Thyroid gland (tissue), 4 donors: ENCODE measurements at regions not wholly inside any gene's neighbourhood (a gene's known extent, or its start where the extent isn't known, plus 50 kb on each side); places are given as distances from the start of the nearest gene placed in this dataset.

Experiments
- DNase-seq, 2 donors: peaks; one replicate each; pipeline ENCODE4 v3.0.0-alpha.2; 2019
- H3K27ac ChIP-seq, 3 donors: fragments of 200-600 bp; sonication (generic); 1 replicate in 2 of 3; 2 replicates in 1 of 3; pipeline ENCODE4 v1.5.1; 2016 to 2019; ENCODE audit warnings: mild to moderate bottlenecking in 1 of 3, moderate library complexity in 1 of 3
- H3K27me3 ChIP-seq: fragments of 200-600 bp; sonication (generic); one replicate; pipeline ENCODE4 v1.5.1; 2019
- H3K36me3 ChIP-seq, 2 donors: fragments of 200-600 bp; sonication (generic); one replicate each; pipeline ENCODE4 v1.5.1; 2016 to 2019
- H3K4me1 ChIP-seq, 2 donors: fragments of 200-600 bp; sonication (generic); one replicate each; pipeline ENCODE4 v1.5.1; 2017 to 2019
- H3K4me3 ChIP-seq, 3 donors: fragments of 200-600 bp; sonication (generic); replicated peaks in 1 of 3; 1 replicate in 2 of 3; 2 replicates in 1 of 3; pipeline ENCODE4 v1.5.1; 2016; ENCODE audit warnings: mild to moderate bottlenecking in 1 of 3
- H3K9me3 ChIP-seq: fragments of 200-600 bp; sonication (generic); one replicate; pipeline ENCODE4 v1.5.1; 2017
- POLR2A ChIP-seq, 2 donors: fragments of 450-650 bp; IDR thresholded peaks; one replicate each; pipeline ENCODE4 v1.6.1; 2017; ENCODE audit warnings: antibody characterized with exemption in 2 of 2, mild to moderate bottlenecking in 2 of 2, moderate library complexity in 1 of 2
- WGBS, 2 donors: methylation state at CpG; one replicate each; pipeline ENCODE4 v1.1.5; 2017; 5-methylcytosine and 5-hydroxymethylcytosine counted together
- intact Hi-C: fragments of 100-400 bp; cut with DNase I; formaldehyde crosslinking; loops from one replicate; pipeline ENCODE4 v1.15.1; 2023
- TF ChIP-seq, protein P1 (sequence below), 6 experiments: fragments of 200-600 bp in 3 of 6; fragments of 450-650 bp in 3 of 6; sonication (generic) in 3 of 6; IDR thresholded peaks; one replicate each; pipeline ENCODE4 v1.5.1; 2016 to 2019; ENCODE audit warnings: antibody characterized with exemption in 6 of 6, mild to moderate bottlenecking in 2 of 6, inconsistent platforms in 1 of 6, moderate library complexity in 1 of 6

DNA sequence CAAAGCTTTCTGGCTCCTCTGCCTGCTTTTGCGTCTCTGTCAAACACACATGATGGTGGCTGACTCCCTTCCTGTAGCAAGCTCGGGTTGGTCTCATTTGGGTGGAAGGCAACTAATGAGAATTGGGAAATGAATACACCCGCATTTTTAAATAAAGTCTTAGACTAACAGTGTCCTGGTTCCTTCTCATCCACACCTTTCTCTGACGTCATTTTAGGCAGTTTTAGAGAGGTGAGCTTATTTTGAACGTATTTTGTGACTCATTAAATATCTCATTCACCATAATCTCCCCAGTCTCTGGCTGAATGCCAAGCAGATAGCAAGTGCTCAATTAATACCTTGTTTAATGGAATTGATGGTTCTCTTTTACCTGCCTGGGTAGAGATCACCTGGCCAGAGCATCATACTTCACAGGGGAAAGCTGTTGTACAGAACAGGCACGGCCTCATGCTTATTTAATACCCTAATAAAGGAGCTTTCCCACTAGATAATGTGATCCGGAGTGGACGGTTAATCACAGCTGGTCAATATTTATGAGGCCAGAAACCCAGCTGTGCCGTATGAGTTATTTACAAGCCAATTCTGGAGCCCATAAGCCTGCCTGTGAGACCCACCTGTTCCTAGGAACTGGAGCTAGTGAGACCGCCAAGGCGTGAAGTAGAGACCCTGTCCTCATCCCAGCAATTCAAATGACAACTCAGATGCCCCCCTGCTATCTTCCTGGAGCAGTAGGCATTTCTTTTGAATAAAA is 149.7 kb upstream of the PROK2 start:
- no peaks in the 10 kb centered on the region for H3K9me3 ChIP-seq
- intact Hi-C loops = no loop called here
- 89 to 93% methylated on average over 11 of the region's 11 CpGs for WGBS, 2 donors

GRCh38 chr3:71931922-71932321 is 147.0 kb upstream of the PROK2 start:
- WGBS, 2 donors = 79 to 88% methylated on average over 5 of the region's 5 CpGs
- Histone ChIP-seq H3K36me3 (no peaks in the 10 kb centered on the region), H3K27me3 (no peaks in the 10 kb centered on the region), H3K4me3 (no peak overlapping the region), H3K9me3 (no peaks in the 10 kb centered on the region), H3K27ac (no peak overlapping the region), H3K4me1 (no peaks in the 10 kb centered on the region)
- DNase-seq = no peak
- intact Hi-C loops = no loop called here
- TF ChIP-seq, protein P1, sequence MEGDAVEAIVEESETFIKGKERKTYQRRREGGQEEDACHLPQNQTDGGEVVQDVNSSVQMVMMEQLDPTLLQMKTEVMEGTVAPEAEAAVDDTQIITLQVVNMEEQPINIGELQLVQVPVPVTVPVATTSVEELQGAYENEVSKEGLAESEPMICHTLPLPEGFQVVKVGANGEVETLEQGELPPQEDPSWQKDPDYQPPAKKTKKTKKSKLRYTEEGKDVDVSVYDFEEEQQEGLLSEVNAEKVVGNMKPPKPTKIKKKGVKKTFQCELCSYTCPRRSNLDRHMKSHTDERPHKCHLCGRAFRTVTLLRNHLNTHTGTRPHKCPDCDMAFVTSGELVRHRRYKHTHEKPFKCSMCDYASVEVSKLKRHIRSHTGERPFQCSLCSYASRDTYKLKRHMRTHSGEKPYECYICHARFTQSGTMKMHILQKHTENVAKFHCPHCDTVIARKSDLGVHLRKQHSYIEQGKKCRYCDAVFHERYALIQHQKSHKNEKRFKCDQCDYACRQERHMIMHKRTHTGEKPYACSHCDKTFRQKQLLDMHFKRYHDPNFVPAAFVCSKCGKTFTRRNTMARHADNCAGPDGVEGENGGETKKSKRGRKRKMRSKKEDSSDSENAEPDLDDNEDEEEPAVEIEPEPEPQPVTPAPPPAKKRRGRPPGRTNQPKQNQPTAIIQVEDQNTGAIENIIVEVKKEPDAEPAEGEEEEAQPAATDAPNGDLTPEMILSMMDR (IDR thresholded peaks at IDR 0.05) = no peak
- TF ChIP-seq POLR2A (IDR thresholded peaks at IDR 0.05) = no peak

More for the DNA sequence above, 149.7 kb upstream of the PROK2 start:
- no peak for DNase-seq
- H3K4me3 ChIP-seq = no peak overlapping the region
- no peaks in the 10 kb centered on the region for H3K4me1 ChIP-seq
- H3K27ac ChIP-seq = no peak overlapping the region
- TF ChIP-seq, protein P1 (IDR thresholded peaks at IDR 0.05) = no peak
- no peak for TF ChIP-seq POLR2A (IDR thresholded peaks at IDR 0.05)
- H3K27me3 ChIP-seq = no peaks in the 10 kb centered on the region
- no peaks in the 10 kb centered on the region for H3K36me3 ChIP-seq

DNA sequence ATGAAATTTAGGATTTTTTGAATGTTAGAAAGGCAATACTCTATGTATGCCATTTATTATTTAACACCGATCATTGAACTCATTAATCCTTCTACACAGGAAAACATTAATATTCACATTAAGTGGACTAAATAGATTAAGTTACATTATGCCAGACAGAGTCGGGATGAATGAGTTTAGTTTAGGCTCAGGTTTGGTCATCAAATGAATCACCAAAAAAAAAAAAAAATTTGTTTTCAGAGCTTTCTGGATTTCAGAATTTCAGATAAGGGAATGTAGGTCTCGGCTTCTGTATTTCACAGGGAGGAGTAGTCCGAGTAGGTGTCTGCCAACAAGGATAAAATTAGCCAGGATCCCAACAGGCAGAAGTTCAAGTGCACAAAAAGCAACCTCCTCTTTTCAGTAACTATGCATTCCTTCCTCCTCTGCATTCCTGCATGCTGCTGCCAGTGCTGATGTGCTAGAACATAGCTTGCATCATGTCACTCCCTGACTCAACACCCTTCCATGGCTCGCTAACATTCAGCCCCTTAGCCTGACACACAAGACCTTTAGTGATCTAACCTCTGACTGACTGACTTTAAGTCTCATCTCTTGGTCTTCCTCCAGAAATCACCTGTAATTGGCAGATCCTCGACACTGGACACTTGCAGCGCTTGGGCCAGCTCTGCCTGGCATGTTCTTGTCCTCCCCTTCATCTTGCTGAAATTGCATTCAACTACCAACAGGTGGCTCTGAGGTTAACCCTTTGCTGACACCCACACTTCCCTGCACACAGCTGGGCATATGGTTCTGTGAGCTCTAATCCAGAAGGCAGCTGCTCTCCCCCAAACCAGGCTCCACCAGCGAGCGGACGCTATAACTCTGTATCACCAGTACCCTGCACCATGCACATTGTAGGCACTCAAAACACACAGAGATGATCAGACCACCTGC is 145.4 kb upstream of the PROK2 start:
- Histone ChIP-seq H3K4me3 (no peak overlapping the region), H3K4me1 (no peaks in the 10 kb centered on the region), H3K27me3 (no peaks in the 10 kb centered on the region), H3K9me3 (no peaks in the 10 kb centered on the region), H3K27ac (no peak overlapping the region), H3K36me3 (no peaks in the 10 kb centered on the region)
- intact Hi-C loops = no loop called here
- TF ChIP-seq, protein P1 (IDR thresholded peaks at IDR 0.05) = no peak
- TF ChIP-seq POLR2A (IDR thresholded peaks at IDR 0.05) = no peak
- no peak for DNase-seq
- WGBS, 2 donors = 74 to 82% methylated on average over 10 of the region's 10 CpGs

DNA sequence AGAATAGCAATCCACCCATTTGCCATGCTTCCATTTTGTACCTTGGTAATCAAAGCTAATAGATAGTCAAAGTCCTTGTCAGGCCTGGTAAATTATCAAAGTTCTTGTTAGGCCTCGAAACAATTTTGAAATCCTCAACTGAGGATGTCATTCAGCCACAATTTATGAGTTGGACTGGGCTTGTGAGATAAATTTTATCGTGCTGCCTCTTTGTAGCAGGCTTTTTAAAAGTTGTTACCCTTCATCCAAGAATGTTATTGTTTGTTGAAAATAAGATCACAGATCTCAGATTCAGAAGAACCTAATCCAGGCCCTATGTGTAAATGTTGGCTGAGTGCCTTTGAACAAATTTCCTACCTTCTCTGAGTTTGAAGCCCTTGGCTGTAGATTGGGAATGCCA is 143.3 kb upstream of the PROK2 start:
- 95 to 96% methylated on average over 2 of the region's 2 CpGs for WGBS, 2 donors
- TF ChIP-seq, protein P1 (IDR thresholded peaks at IDR 0.05) = no peak
- no peak for TF ChIP-seq POLR2A (IDR thresholded peaks at IDR 0.05)

More for the DNA sequence above, 143.3 kb upstream of the PROK2 start:
- no peak overlapping the region for H3K27ac ChIP-seq
- DNase-seq = no peak
- no peaks in the 10 kb centered on the region for H3K9me3 ChIP-seq
- intact Hi-C loops = no loop called here
- no peak overlapping the region for H3K4me3 ChIP-seq
- no peaks in the 10 kb centered on the region for H3K36me3 ChIP-seq
- no peaks in the 10 kb centered on the region for H3K27me3 ChIP-seq
- no peaks in the 10 kb centered on the region for H3K4me1 ChIP-seq
